ENCODE measurements at regions not wholly inside any gene's neighbourhood (a gene's known extent, or its start where the extent isn't known, plus 50 kb on each side); places are given as distances from the start of the nearest gene placed in this dataset.

- Mint-ChIP-seq H3K4me3 (no peak overlapping the region), H3K27me3 (no peaks in the 10 kb centered on the region), H3K4me1 (no peaks in the 10 kb centered on the region), H3K9me3 (no peaks in the 10 kb centered on the region), H3K36me3 (ENCODE audit: low read depth) (no peaks in the 10 kb centered on the region), H3K27ac (no peak overlapping the region)
- DNase-seq = no peak
- no peak for ATAC-seq (ENCODE audit: low read depth)
- TF ChIP-seq CTCF (IDR thresholded peaks at IDR 0.05) = no peak
- CTCF ChIA-PET = no interaction called here
- intact Hi-C loops (cut with micrococcal nuclease) = no loop called here
- POLR2A ChIA-PET = no interaction called here
These were observed 1187.8 kb upstream of the TMEFF2 start for GRCh38 chr2:193382583-193382982.

GRCh38 chr2:193377789-193378188, 1183.1 kb upstream of the TMEFF2 start:
- Mint-ChIP-seq H3K36me3 (ENCODE audit: low read depth) (no peaks in the 10 kb centered on the region), H3K9me3 (no peaks in the 10 kb centered on the region), H3K4me3 (no peak overlapping the region), H3K27me3 (no peaks in the 10 kb centered on the region), H3K27ac (no peak overlapping the region), H3K4me1 (no peaks in the 10 kb centered on the region)
- POLR2A ChIA-PET = no interaction called here
- DNase-seq (no peak), ATAC-seq (ENCODE audit: low read depth) (no peak)
- intact Hi-C loops (cut with micrococcal nuclease) = no loop called here
- CTCF ChIA-PET = no interaction called here
- no peak for TF ChIP-seq CTCF (IDR thresholded peaks at IDR 0.05)

- Mint-ChIP-seq H3K4me3 (no peak overlapping the region), H3K27me3 (no peaks in the 10 kb centered on the region), H3K9me3 (no peaks in the 10 kb centered on the region), H3K36me3 (ENCODE audit: low read depth) (no peaks in the 10 kb centered on the region), H3K4me1 (no peaks in the 10 kb centered on the region), H3K27ac (no peak overlapping the region)
- ChIA-PET CTCF (no interaction called here), POLR2A (no interaction called here)
- intact Hi-C loops (cut with micrococcal nuclease) = no loop called here
- DNase-seq = no peak
- no peak for TF ChIP-seq CTCF (IDR thresholded peaks at IDR 0.05)
- ATAC-seq (ENCODE audit: low read depth) = no peak
These were observed 1178.4 kb upstream of the TMEFF2 start for GRCh38 chr2:193373120-193373519.

GRCh38 chr2:193371200-193371599, 1176.5 kb upstream of the TMEFF2 start:
- intact Hi-C loops (cut with micrococcal nuclease) = no loop called here
- CTCF ChIA-PET = no interaction called here
- H3K4me1 Mint-ChIP-seq = no peaks in the 10 kb centered on the region
- no peak overlapping the region for H3K4me3 Mint-ChIP-seq
- POLR2A ChIA-PET = no interaction called here
- DNase-seq = no peak
- H3K27ac Mint-ChIP-seq = no peak overlapping the region
- no peak for ATAC-seq (ENCODE audit: low read depth)
- no peaks in the 10 kb centered on the region for H3K36me3 Mint-ChIP-seq (ENCODE audit: low read depth)
- TF ChIP-seq CTCF (IDR thresholded peaks at IDR 0.05) = no peak
- H3K27me3 Mint-ChIP-seq = no peaks in the 10 kb centered on the region
- H3K9me3 Mint-ChIP-seq = no peaks in the 10 kb centered on the region

GRCh38 chr2:193368615-193369014, 1173.9 kb upstream of the TMEFF2 start:
- intact Hi-C loops (cut with micrococcal nuclease) = no loop called here
- no peak for TF ChIP-seq CTCF (IDR thresholded peaks at IDR 0.05)
- H3K9me3 Mint-ChIP-seq = no peaks in the 10 kb centered on the region
- CTCF ChIA-PET = no interaction called here
- H3K27ac Mint-ChIP-seq = no peak overlapping the region
- H3K4me3 Mint-ChIP-seq = no peak overlapping the region
- H3K36me3 Mint-ChIP-seq (ENCODE audit: low read depth) = no peaks in the 10 kb centered on the region
- DNase-seq = no peak
- no peaks in the 10 kb centered on the region for H3K27me3 Mint-ChIP-seq
- ATAC-seq (ENCODE audit: low read depth) = no peak
- H3K4me1 Mint-ChIP-seq = no peaks in the 10 kb centered on the region
- POLR2A ChIA-PET = no interaction called here
